ENCODE measurements at regions not wholly inside any gene's neighbourhood (a gene's known extent, or its start where the extent isn't known, plus 50 kb on each side); places are given as distances from the start of the nearest gene placed in this dataset.

DNA sequence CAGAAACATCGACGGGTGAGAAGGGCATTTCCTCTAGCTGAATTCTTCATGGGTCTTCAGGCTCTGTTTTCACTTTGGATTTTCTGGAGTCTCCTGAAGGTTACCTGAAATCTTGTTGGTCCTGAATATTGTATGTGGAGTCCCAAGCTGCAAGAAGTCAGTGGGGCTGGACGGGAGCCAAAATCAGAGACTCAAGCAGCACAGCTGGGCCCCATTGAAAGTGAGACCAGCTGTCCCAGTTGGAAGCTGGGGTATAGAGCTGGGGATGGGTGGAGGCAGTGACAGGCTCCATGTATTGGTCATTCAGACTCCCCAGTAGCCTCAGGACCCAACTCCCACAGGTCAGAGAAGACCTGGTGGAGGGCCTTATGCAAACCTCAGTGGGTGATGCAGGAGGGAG, 111.3 kb upstream of the MLN start:
- no peaks in the 10 kb centered on the region for H3K27me3 ChIP-seq
- DNase-seq (no peak), ATAC-seq (no peak)
- TF ChIP-seq, protein P1, sequence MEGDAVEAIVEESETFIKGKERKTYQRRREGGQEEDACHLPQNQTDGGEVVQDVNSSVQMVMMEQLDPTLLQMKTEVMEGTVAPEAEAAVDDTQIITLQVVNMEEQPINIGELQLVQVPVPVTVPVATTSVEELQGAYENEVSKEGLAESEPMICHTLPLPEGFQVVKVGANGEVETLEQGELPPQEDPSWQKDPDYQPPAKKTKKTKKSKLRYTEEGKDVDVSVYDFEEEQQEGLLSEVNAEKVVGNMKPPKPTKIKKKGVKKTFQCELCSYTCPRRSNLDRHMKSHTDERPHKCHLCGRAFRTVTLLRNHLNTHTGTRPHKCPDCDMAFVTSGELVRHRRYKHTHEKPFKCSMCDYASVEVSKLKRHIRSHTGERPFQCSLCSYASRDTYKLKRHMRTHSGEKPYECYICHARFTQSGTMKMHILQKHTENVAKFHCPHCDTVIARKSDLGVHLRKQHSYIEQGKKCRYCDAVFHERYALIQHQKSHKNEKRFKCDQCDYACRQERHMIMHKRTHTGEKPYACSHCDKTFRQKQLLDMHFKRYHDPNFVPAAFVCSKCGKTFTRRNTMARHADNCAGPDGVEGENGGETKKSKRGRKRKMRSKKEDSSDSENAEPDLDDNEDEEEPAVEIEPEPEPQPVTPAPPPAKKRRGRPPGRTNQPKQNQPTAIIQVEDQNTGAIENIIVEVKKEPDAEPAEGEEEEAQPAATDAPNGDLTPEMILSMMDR (IDR thresholded peaks at IDR 0.05), result no peak
- no peaks in the 10 kb centered on the region for H3K4me1 ChIP-seq
- no peaks in the 10 kb centered on the region for H3K9me3 ChIP-seq
- no peak overlapping the region for H3K27ac ChIP-seq
- no peaks in the 10 kb centered on the region for H3K36me3 ChIP-seq
- no peak overlapping the region for H3K4me3 ChIP-seq
- intact Hi-C loops (cut with DNase I), result no loop called here

DNA sequence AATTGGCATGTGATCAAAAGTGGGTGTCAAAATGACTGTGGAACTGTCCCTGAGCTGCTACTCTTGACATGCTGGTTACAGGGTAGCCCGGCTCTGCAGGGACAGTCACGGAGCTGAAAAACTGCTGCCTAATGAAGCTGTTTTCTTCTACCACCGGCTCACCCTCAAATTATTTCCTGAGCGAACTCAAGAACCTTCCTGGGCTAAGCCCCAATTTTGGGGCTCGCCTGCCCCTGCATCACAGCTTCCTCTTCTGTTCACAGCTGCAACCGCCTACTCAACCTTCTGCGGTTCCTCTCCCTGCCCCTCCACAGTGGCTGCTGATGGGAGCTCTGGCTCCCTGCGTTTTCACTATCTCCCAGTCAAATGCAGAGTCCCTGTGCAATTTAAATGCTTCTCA, 110.8 kb upstream of the MLN start:
- TF ChIP-seq, protein P1 (IDR thresholded peaks at IDR 0.05), result no peak
- Histone ChIP-seq H3K4me3 (no peak overlapping the region), H3K9me3 (no peaks in the 10 kb centered on the region), H3K27ac (no peak overlapping the region), H3K36me3 (no peaks in the 10 kb centered on the region), H3K4me1 (no peaks in the 10 kb centered on the region), H3K27me3 (no peaks in the 10 kb centered on the region)
- ATAC-seq, result peak; percentile 78
- intact Hi-C loops (cut with DNase I), result no loop called here
- no peak for DNase-seq

DNA sequence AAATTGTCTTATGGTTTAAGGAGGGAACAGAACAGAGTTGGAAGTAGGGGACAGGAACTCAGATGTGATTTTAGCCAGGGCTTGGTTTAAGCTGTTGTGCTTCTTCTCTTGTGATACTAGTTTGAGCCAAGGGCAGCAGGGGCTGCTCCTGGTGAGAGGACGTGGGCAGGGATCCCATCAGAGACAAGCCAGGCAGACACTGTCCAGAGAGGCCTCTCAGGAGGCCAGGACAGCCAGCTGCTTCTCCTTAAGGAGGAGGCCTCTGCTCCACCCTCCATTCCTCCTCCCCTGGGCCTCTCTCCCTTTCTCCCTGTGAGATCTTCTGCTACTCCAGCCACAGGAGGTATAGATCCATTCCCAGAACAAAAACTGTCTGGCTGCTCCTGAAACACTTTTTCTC, 108.4 kb upstream of the MLN start:
- no peaks in the 10 kb centered on the region for H3K4me1 ChIP-seq
- no peaks in the 10 kb centered on the region for H3K9me3 ChIP-seq
- no peak for ATAC-seq
- no peaks in the 10 kb centered on the region for H3K36me3 ChIP-seq
- no peak overlapping the region for H3K27ac ChIP-seq
- TF ChIP-seq, protein P1 (IDR thresholded peaks at IDR 0.05), result no peak
- no peaks in the 10 kb centered on the region for H3K27me3 ChIP-seq
- no peak for DNase-seq
- H3K4me3 ChIP-seq, result no peak overlapping the region
- intact Hi-C loops (cut with DNase I), result no loop called here

DNA sequence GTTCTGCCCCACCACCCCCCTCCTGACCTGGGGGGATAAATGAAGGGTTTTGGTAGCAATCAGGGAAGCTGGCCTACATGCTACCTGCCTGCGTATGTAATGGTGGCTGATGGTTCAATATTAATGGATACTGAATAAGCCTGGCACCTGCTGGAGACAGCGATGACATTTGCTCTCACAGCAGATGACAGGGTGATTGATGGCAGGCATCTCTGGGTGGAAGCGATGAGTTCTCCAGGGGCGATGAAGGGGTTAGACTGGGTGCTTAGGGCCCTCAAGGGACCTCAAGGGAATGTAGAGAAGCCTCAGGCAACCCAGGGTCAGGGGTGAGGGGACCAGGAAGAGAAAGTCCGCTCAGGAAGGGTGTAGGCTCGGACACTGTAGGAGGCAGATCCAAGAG, 107.7 kb upstream of the MLN start:
- Histone ChIP-seq H3K27me3 (no peaks in the 10 kb centered on the region), H3K9me3 (no peaks in the 10 kb centered on the region), H3K27ac (no peak overlapping the region), H3K4me3 (no peak overlapping the region), H3K36me3 (no peaks in the 10 kb centered on the region), H3K4me1 (no peaks in the 10 kb centered on the region)
- ATAC-seq, result no peak
- DNase-seq, result no peak
- intact Hi-C loops (cut with DNase I), result no loop called here
- TF ChIP-seq, protein P1 (IDR thresholded peaks at IDR 0.05), result no peak

DNA sequence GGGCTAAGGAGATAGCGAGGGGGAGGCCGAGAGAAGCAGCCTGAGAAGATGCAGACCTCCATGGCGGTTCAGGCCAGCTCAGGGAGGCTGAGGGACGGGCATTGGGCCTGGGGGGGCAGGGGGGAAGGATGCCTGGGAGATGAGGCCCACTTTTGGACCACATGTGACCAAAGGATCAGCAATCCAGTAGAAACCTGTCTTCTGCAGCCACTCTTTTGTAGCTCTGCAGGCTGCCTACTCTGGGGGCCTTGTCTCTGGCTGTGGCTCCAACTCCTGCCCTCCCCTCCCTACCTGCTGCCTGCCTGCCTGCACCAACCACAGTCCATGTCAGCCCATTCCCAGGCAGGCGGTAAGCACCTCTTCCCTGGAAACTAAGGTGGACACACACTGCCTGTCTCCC, 106.8 kb upstream of the MLN start:
- ATAC-seq (no peak), DNase-seq (no peak)
- Histone ChIP-seq H3K36me3 (no peaks in the 10 kb centered on the region), H3K27me3 (no peaks in the 10 kb centered on the region), H3K4me1 (no peaks in the 10 kb centered on the region), H3K4me3 (no peak overlapping the region), H3K27ac (no peak overlapping the region), H3K9me3 (no peaks in the 10 kb centered on the region)
- TF ChIP-seq, protein P1 (IDR thresholded peaks at IDR 0.05), result no peak
- intact Hi-C loops (cut with DNase I), result no loop called here

DNA sequence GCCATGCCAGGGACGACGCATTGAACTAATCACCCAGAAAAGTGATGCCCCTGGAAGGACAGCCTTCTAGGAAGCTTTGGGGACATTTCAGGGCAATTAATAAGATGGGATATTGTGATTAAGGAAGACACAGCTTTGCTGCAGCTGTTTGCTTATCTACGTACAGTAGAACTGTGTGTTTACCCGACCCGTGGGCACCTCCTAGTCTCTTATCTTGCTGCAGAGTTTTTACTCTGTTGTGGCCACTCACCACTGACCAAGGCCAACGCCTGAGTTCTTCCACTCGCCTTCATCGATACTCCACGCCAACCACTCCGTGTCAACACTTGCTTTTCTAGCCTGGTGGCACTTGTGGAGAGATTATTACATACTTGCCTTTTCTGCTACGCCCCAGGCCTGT, 105.9 kb upstream of the MLN start:
- no peaks in the 10 kb centered on the region for H3K27me3 ChIP-seq
- no peaks in the 10 kb centered on the region for H3K36me3 ChIP-seq
- no peaks in the 10 kb centered on the region for H3K4me1 ChIP-seq
- ATAC-seq, result no peak
- H3K27ac ChIP-seq, result no peak overlapping the region
- DNase-seq, result no peak
- intact Hi-C loops (cut with DNase I), result no loop called here
- TF ChIP-seq, protein P1 (IDR thresholded peaks at IDR 0.05), result no peak
- no peaks in the 10 kb centered on the region for H3K9me3 ChIP-seq
- H3K4me3 ChIP-seq, result no peak overlapping the region
